GM18873 (cell line): ENCODE measurements at regions not wholly inside any gene's neighbourhood (a gene's known extent, or its start where the extent isn't known, plus 50 kb on each side); places are given as distances from the start of the nearest gene placed in this dataset.
"Not testable (repeated sequence)": the region's sequence is repeated elsewhere in the genome, so short reads cannot be mapped to it uniquely, and the experiment has no call there.

Experiments used
- ATAC-seq: cut with Tn5 transposase; IDR thresholded peaks from one replicate; pipeline ENCODE4 v1.9.1; 2021; ENCODE audit warnings: mild to moderate bottlenecking, moderate library complexity, moderate number of reproducible peaks; ENCODE audit not compliant: unreplicated experiment, low FRiP score

DNA sequence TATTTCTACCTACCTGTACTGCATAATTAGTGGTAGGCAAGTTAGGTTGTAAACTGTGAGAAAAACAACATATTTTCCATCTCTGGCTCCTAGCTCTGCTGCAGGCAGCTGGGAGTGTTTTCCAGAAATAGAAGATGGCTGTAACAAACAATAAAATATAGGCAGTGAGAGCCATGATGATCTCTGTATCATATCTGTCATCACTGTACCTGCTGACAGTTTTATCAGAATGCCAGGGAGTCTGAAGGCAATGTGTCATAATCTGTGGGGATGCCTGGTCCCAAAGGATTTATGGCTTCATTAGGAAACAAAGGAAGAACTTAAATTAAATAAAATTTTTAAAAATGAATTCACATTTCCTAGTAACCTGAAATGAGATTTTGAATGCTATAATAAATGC lies 160.9 kb upstream of the SMIM30 start:
- ATAC-seq, result no peak

GRCh38 chr7:113270790-113271189 lies 152.4 kb upstream of the SMIM30 start:
- ATAC-seq, result no peak

DNA sequence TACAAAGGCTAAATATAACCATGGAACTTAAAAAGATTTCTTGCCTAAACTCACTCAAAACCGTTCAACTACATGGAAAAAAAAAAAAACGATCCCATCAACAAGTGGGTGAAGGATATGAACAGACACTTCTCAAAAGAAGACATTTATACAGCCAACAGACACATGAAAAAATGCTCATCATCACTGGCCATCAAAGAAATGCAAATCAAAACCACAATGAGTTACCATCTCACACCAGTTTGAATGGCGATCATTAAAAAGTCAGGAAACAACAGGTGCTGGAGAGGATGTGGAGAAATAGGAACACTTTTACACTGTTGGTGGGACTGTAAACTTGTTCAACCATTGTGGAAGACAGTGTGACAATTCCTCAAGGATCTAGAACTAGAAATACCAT lies 151.2 kb upstream of the SMIM30 start:
- not testable (repeated sequence) for ATAC-seq

GRCh38 chr7:113268757-113269156 lies 150.4 kb upstream of the SMIM30 start:
- no peak for ATAC-seq

GRCh38 chr7:113267885-113268284 lies 149.5 kb upstream of the SMIM30 start:
- no peak for ATAC-seq

DNA sequence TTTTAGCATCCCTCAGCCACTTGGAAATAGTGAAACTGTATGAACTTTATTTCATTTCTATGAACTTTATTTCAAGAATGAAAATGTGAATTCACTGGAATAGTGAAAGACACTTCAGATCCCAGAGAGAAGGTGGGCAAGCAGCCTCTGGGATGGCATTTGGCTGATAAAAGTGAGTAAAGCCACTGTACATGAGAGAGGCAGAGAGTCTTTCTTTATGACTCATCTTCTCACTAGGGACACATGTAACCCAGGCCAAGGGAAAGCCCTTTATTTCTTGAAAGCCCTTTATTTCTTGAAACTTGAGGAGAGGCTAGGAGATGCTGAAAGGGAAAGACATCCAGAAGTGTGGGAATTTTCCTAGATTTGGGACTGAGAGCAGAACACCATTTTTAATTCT lies 148.9 kb upstream of the SMIM30 start:
- ATAC-seq, result no peak

- no peak for ATAC-seq
Measured at GRCh38 chr7:113263749-113264148, 145.4 kb upstream of the SMIM30 start.

DNA sequence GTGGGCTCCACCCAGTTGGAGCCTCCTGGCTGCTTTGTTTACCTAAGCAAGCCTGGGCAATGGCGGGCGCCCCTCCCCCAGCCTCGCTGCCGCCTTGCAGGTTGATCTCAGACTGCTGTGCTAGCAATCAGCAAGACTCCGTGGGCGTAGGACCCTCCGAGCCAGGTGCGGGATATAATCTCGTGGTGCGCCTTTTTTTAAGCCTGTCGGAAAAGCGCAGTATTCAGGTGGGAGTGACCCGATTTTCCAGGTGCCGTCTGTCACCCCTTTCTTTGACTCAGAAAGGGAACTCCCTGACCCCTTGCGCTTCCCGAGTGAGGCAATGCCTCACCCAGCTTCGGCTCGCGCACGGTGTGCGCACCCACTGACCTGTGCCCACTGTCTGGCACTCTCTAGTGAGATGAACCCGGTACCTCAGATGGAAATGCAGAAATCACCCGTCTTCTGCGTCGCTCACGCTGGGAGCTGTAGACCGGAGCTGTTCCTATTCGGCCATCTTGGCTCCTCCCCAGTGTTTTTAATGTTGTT lies 144.9 kb upstream of the SMIM30 start:
- ATAC-seq, result not testable (repeated sequence)

GRCh38 chr7:113256883-113257531 lies 138.7 kb upstream of the SMIM30 start:
- no peak for ATAC-seq

GRCh38 chr7:113247198-113247597 lies 128.8 kb upstream of the SMIM30 start:
- ATAC-seq, result no peak

DNA sequence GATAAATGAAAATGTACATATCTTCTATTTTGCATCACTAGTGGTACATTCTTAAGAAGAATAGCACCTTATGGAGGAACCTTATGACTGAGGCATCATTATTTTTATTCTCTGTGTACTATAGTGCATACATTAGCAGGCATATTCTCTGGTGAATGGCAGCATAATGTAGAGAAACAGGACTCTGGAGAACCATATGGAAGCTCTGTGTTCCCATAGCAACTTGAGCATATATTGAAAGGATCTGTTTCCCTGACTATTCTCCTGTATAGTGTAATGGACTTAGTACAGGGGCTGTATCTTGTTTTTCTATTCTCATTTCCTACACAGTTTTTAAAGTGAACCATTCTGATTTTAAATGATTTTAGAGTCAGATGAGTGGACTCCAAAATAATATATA lies 128.4 kb upstream of the SMIM30 start:
- no peak for ATAC-seq

GRCh38 chr7:113232885-113233284 lies 114.5 kb upstream of the SMIM30 start:
- no peak for ATAC-seq

GRCh38 chr7:113230691-113231090 lies 112.3 kb upstream of the SMIM30 start:
- no peak for ATAC-seq

GRCh38 chr7:113217314-113217713 lies 99.0 kb upstream of the SMIM30 start:
- no peak for ATAC-seq

DNA sequence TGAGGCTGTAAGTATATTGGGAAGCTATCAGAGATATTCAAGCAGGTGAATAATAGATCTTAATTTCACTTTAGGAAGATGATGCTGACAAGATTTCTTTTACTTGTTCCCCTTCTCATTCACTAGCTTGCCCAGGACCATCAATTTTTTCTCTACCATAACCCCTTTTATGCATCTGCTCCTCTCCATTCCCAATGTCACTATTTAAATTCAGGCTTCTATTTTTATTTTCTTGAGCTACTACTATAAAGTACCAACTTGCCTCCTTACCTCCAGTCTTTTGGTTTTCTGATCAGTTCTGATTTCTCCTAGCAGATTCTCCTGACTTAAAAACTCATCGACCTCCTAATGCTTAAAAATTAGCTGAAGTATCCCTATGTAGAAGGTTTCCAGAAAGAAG lies 97.7 kb upstream of the SMIM30 start:
- no peak for ATAC-seq

DNA sequence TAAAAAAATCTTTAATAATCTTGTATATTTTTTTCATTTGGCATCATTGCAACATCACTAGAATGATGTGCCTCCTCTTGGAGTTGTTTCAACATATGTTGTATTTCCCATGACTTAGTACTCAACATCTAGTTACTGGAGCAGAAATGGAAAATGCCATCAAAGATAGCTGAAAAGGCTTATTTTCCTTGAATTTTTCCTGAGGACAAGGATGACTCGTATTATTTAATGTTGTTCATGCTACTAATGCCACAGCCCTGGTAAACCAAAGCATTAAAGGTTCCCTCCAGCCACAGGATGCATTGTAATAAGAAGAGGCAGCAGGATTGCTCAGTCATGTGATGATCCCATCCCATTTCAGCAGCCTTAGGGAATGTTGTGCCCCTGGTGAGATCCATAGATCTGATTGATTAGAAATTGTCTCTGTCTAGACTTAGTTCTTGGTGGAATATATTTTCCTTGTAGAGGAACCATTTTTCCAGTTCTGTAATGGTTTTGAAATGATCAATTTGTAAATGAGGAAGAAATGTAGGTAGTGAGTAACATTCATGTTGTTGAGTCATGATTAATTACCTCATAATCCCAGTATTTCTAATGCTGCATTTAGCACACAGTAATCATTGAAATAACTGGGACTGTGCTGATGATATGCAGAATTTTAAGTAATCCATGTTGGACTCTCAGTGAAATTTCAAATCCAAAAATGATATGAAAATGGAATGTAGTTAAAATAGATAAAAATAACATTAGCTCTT lies 91.3 kb upstream of the SMIM30 start:
- ATAC-seq, result no peak

DNA sequence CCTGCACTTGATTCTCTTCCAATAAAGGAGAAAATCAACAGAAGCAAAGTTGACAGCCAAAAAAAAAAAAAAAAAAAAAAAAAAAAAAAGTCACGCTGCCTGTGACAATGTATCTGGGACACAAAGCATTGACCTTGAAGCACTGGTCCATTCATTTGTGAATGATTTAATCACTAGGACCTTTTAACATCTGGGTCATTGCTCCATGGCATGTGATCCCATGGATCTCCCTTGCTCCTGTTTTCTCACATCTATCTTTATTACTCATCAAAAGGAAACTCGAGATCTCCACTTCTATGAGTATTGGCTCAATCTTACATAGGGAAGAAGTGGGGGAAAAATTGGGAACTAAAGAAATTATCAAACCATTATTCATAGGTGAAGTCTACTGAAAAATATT lies 89.6 kb upstream of the SMIM30 start:
- no peak for ATAC-seq

- no peak for ATAC-seq
Measured at GRCh38 chr7:113207441-113207840, 89.1 kb upstream of the SMIM30 start.

DNA sequence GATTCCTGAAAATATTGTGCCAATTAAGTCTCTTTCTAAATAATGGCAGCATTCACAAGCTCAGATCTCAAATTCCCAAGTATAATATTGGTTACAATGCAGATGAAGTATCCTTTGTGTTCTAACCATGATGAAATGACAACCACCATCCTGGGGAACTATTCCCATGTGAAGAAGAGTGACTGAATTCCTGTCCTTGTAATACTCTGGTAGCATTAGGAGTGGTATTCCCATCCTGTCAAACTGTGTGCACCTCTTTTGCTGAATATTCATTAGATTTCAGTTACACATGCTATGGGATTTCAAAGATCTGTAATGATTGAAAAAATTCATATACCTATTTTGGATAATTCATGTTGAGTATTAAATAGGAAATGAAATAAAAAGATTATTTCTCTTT lies 86.1 kb upstream of the SMIM30 start:
- ATAC-seq, result no peak

- ATAC-seq, result no peak
Measured at GRCh38 chr7:113202284-113202683, 83.9 kb upstream of the SMIM30 start.

GRCh38 chr7:113200281-113200680 lies 81.9 kb upstream of the SMIM30 start:
- ATAC-seq, result no peak

DNA sequence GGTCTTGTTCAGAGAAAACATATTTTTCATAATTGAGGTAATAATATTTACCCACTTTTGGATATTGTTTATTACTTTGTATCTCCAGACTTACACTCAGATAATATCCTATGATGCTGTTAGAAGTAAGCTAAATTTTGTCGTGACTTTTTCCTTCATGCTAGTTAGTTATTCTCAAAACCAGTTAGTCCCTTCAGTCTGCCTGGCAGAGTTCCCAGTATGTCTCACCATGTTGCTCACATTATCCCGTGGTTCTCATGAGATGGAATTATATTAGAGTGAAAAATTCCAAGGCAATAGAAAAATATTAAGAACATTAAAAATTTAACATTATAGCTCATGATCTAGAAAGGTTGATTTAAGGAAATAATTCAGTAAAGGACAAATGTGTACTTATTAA lies 81.5 kb upstream of the SMIM30 start:
- no peak for ATAC-seq
